ENCODE measurements at regions not wholly inside any gene's neighbourhood (a gene's known extent, or its start where the extent isn't known, plus 50 kb on each side); places are given as distances from the start of the nearest gene placed in this dataset.
"Not testable (repeated sequence)": the region's sequence is repeated elsewhere in the genome, so short reads cannot be mapped to it uniquely, and the experiment has no call there.

GRCh38 chr2:187198136-187198535, 249.9 kb downstream of the CALCRL start:
- DNase-seq: no peak

GRCh38 chr2:187194049-187194448, 254.0 kb downstream of the CALCRL start:
- no peak for DNase-seq

- DNase-seq: no peak
Measured at GRCh38 chr2:187188783-187189631, 259.0 kb downstream of the CALCRL start.

DNA sequence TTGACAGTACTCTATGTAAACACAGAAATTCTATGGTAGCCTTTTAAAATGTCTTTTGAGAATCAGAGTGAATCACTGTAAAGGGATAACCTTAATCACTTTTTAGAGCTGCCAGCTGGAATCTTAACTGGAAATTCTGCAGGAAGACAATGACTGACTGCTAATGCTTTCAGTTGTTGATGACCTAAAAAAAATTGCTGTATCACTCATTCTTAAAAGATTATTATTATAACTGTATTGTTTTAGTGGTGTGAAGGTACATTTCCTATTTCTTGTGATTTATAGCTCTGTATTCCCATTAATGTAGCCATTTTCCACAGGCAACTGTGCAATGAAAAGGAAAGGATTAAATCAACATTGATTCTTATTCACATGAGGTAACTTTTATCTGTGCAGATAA, 260.5 kb downstream of the CALCRL start:
- no peak for DNase-seq

GRCh38 chr2:187180529-187180928, 267.5 kb downstream of the CALCRL start:
- DNase-seq: no peak

DNA sequence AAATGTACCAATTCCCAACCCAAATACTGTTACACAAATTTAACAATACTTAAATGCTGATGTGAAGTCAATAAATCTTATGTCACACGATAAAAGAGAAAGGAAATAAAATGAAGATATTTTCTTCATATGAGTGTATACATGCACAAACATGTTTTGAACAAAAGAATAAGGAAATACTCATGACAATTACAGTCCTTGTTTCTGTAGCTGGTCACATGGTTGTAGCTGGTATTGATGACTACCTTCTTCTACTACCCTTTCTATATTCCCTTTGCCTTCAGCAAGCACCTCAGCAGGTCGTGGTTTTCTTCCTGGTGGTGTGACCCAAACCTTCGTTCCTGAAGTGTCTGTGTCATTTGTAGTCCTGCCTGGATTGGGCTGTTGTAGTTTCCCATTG, 269.2 kb downstream of the CALCRL start:
- not testable (repeated sequence) for DNase-seq

GRCh38 chr2:187177253-187177652, 270.8 kb downstream of the CALCRL start:
- no peak for DNase-seq

DNA sequence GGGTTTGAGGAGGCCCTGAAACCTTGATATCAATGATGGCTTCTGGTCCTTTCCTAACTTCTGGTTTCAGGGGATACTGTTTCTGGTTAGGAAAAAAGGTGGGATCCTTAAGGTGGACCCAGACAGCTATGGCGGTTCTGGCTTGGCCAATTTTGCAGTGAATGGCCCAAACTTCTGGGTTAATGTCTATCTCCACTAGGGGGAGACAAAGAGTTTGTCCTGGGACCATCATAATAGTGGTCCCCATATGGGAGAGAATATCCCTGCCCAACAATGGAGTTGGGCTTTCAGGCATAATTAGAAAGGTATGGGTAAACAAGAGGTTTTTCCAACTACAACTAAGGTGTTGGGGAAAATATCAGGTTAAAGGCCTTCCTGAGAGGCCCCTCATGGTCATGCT, 273.5 kb downstream of the CALCRL start:
- DNase-seq: no peak

- no peak for DNase-seq
Measured at GRCh38 chr2:187171318-187171717, 276.7 kb downstream of the CALCRL start.

DNA sequence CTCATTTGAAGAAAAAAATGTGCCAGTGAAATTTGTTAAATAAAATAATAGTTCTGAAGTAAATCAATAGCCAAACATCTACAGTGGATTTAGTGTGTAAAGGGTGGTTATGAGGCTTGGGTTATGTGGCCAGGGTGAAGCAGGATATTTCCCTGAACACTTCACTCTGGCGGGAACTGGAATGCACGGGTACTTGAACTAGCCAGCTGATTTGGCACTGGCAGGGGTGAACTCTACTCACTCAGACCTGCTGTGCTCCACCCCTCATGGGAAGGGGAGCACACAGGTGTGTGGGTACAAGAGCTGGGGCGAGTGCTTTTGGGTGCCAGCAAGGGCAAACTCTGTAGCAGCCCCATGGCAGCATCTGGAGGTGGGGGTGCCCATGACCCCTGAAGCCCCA, 278.2 kb downstream of the CALCRL start:
- DNase-seq: no peak

DNA sequence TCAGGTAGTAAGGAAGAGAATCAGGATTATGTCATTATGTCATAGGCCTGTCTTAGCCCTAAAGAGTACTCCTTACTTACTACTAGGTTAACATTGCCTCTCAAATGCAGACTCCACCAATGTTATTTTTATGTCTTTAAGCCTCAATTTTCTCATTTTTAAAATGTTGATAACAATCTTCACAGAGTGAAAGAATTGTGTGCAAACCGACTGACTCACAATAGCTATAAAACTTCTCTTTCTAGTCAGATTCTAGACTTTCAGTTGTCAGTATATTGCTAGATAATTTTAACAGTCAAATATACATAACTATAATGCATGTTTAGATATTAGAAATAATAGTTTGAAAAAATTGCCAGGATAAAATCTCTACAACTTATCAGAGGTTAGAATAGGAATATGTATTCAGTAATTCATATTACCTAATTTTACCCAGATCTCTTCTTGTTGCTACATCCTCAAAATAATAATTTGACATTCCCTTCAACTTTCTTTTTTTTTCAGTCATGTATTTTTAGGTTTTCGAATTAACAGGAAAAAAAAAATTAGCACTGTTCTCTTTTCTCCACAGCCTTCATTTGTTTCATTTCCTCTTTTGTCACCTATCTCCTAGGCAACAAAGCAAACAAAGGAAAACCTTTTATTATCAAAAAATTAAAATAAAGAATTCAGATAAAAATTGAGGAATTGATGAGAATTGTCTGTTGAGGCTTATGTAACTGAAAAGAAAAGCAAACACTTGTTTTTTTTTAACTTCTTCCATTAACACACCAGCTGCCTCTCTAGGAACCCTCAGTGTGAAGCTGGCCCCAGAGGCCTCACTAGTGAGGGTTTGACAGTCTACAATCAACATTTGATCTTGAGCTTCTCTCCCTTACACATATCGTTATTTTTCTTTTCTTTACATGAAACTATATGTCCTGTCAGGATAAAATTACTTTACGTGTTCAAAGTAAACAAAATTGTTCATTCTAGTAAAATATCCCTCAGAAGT, 279.0 kb downstream of the CALCRL start:
- DNase-seq: peak in 1 of 2 experiments; percentile 9

- no peak for DNase-seq
Measured at GRCh38 chr2:187167491-187167890, 280.6 kb downstream of the CALCRL start.

- DNase-seq: no peak
Measured at GRCh38 chr2:187165936-187166610, 282.0 kb downstream of the CALCRL start.

GRCh38 chr2:187158452-187158851, 289.6 kb downstream of the CALCRL start:
- DNase-seq: no peak

DNA sequence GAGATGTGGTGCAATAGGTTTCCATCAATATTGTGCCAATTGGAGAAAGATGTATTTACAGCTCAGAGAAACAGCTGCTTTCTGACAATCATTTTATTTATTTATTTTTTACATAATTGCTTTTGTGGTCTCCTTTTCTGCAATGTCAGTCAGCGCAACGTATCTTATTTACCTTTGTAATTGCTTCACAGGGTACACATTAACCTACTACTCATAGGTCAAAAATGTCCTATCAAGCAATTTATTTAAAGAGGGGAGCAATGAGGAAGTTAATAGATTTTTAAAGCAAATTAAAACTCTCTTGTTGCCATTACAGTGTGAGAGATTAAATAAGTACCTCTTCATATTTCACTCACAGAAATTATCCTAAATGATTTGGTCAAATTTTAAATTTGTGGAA, 291.0 kb downstream of the CALCRL start:
- no peak for DNase-seq

GRCh38 chr2:187155476-187155875, 292.6 kb downstream of the CALCRL start:
- DNase-seq: no peak

DNA sequence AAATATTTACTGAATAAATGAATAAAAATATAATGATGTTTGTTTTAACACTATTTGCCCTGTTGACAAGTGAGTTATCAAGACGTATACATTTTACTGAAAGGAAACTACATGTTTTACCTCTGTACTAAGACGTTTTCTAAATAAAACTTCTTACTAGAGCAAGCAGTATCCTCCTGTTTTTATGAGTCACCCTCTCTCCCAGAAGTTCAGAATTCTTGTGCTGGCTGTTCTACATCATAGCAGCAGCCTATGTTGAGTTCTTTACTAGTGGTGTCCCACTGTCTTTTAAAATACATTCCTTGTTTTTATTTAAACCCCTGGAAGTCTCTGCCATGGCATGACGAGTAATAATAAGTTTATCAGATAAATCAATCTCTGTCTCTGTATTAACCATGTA, 297.4 kb downstream of the CALCRL start:
- no peak for DNase-seq

DNA sequence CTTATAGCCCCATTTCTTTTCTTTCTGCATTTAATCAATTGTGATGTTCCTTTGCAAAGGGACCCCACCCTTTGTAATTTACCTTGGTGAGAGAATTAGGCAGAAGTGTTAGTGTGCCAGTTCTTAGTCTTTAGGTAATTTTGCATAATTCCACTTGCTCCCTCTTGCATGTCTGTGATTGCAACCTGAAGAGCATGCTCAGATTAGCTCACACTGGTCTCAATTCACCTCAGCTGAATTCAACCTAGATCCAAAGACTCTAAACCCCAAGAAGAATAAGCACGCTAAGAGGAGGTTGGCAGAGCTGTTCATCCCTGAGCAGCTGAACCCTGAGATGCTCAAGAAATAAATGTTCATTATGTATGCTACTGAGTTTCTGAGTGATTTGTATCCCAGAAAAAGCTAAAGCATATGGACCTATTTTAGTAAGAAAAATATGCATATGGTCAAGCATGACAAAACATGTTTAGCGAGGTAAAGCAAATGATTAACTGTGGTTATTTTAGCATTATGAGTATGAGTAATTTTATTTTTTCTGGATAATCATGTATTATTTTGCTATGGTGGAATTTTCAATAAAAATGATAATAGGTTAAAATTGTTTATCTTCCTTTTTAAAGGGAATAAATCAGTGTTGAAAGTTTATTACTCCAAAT, 299.2 kb upstream of the ZSWIM2 start:
- no peak for DNase-seq

DNA sequence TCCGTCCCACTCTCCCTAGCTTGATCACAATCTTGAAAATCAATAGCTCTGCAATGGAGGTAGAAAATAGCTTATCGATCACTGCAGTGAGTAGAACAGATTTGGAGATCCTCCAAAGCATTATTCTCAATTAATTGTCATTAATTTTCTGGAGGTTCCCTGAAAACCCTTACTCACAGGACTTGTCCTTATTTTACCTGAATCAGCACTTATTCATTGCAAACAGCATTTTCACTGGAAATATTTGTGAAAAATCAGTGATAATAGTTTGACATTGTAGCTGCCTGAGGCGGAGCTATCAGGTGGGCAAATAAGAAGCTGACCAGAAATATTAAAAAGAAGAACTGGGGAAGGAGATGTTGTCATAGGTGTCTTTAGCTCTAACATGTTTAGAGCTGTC, 294.6 kb upstream of the ZSWIM2 start:
- no peak for DNase-seq

DNA sequence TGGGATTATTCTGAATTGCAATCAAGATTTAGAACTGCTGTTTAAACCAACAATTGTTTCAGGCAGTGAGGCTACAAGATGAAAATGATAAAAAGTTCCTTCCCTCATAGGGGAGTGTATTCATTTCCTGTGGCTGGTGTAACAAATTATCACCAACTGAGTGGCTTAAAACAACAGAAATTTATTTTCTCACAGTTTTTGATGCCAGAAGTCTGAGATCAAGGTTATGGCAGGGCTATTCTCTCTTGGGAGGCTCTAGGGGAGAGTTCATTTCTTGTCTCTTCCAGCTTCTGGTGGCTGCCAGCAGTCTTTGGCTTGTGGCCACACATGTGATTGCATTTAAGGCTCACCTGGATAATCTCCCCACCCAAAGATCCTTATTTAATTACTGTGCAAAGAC, 290.5 kb upstream of the ZSWIM2 start:
- no peak for DNase-seq

DNA sequence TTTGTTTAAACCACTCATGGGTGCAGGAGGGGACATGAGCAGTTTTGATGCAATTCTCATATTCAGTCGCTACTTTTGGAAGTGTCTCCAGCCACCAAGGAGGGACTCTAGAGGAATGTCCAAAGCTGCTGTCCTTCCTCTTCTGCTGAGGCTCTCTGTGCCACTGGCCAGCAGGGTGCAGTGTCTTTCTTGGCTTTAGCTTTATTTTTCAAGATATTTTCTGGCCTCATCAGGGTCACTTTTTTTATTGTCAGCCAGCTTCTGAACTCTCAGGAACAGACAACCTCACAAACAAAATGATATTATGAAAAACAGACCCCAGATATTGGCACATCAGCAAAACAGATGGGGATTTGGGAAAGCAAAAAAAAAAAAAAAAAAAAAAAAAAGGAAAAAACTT, 289.3 kb upstream of the ZSWIM2 start:
- DNase-seq: peak in 1 of 2 experiments; percentile 1

DNA sequence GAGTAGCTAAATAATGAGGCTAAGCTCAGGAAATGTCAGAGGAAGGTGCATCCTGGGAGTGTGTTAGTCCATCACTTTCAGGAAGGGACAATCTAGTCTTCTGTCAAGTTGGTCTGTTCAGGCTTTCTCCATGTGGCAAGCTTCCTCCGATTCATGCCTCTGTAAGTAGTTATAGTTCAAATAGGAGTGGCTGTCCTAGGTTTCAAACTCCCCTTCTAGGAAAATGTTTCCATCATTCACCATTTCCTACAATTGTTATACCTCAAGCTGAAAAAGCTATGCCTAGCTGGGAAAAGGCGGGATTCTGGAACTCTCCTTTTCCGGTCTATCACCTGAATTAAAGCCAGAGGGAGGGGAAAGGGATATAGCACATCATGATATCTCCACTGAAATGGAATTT, 287.7 kb upstream of the ZSWIM2 start:
- no peak for DNase-seq

GRCh38 chr2:187134306-187134705, 285.3 kb upstream of the ZSWIM2 start:
- no peak for DNase-seq
